NB4 (cell line): ENCODE measurements at regions not wholly inside any gene's neighbourhood (a gene's known extent, or its start where the extent isn't known, plus 50 kb on each side); places are given as distances from the start of the nearest gene placed in this dataset.

Source experiments
- CTCF ChIP-seq: IDR thresholded peaks from one replicate; pipeline ENCODE4 v1.5.1; 2012; ENCODE audit warnings: low read depth, low read length
- POLR2A ChIP-seq: IDR thresholded peaks from 2 replicates; pipeline ENCODE4 v1.6.1; 2011; ENCODE audit warnings: mild to moderate bottlenecking; ENCODE audit not compliant: insufficient read length; ENCODE audit errors: extremely low read depth
- TF ChIP-seq, protein P1 (sequence below): IDR thresholded peaks from 2 replicates; pipeline ENCODE4 v1.6.1; 2011; ENCODE audit warnings: low read depth, low read length

GRCh38 chr4:11743236-11743635, 314.5 kb upstream of the HS3ST1 start:
- TF ChIP-seq CTCF = no peak
- TF ChIP-seq, protein P1, sequence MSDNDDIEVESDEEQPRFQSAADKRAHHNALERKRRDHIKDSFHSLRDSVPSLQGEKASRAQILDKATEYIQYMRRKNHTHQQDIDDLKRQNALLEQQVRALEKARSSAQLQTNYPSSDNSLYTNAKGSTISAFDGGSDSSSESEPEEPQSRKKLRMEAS = no peak
- no peak for TF ChIP-seq POLR2A
